Trophoblast cell (in vitro differentiated cells and primary cell): ENCODE measurements at regions not wholly inside any gene's neighbourhood (a gene's known extent, or its start where the extent isn't known, plus 50 kb on each side); places are given as distances from the start of the nearest gene placed in this dataset.

Experiments
- DNase-seq, 2 donors: peaks; one replicate each; pipeline ENCODE4 v3.0.0-alpha.2; 2016
- H2AFZ ChIP-seq: 2 replicates; pipeline ENCODE4 v1.6.1; 2013; ENCODE audit warnings: low read length, moderate library complexity, mild to moderate bottlenecking; ENCODE audit not compliant: insufficient read depth, poor library complexity
- H2AK5ac ChIP-seq: 2 replicates; pipeline ENCODE4 v1.6.1; 2013; ENCODE audit warnings: mild to moderate bottlenecking, low read length
- H2BK120ac ChIP-seq: 2 replicates; pipeline ENCODE4 v1.6.1; 2013; ENCODE audit warnings: low read length, mild to moderate bottlenecking, moderate library complexity; ENCODE audit not compliant: insufficient read depth, poor library complexity
- H2BK12ac ChIP-seq: 2 replicates; pipeline ENCODE4 v1.6.1; 2013; ENCODE audit warnings: mild to moderate bottlenecking, low read length, moderate library complexity
- H2BK5ac ChIP-seq: 2 replicates; pipeline ENCODE4 v1.6.1; 2013; ENCODE audit warnings: low read length, low read depth, moderate library complexity, mild to moderate bottlenecking; ENCODE audit not compliant: poor library complexity
- H3K14ac ChIP-seq: 2 replicates; pipeline ENCODE4 v1.6.1; 2013; ENCODE audit warnings: mild to moderate bottlenecking, low read length
- H3K18ac ChIP-seq: 2 replicates; pipeline ENCODE4 v1.6.1; 2013; ENCODE audit warnings: mild to moderate bottlenecking, low read length
- H3K23ac ChIP-seq: 2 replicates; pipeline ENCODE4 v1.6.1; 2013; ENCODE audit warnings: low read length
- H3K27ac ChIP-seq: 2 replicates; pipeline ENCODE4 v1.5.1; 2013; ENCODE audit warnings: low read depth, mild to moderate bottlenecking, inconsistent platforms, low read length, moderate library complexity
- H3K27me3 ChIP-seq: 2 replicates; pipeline ENCODE4 v1.6.1; 2013; ENCODE audit warnings: inconsistent platforms, mild to moderate bottlenecking, low read length, moderate library complexity; ENCODE audit not compliant: insufficient read depth
- H3K36me3 ChIP-seq, 2 experiments: 1 replicate in 1 of 2; 2 replicates in 1 of 2; pipeline ENCODE4 v1.6.1; 2013; ENCODE audit warnings: low read length in 2 of 2, mild to moderate bottlenecking in 2 of 2, moderate library complexity in 1 of 2; ENCODE audit not compliant: insufficient read depth in 2 of 2, control insufficient read depth in 1 of 2
- H3K4ac ChIP-seq: 2 replicates; pipeline ENCODE4 v1.6.1; 2013; ENCODE audit warnings: low read depth, mild to moderate bottlenecking, low read length, moderate library complexity
- H3K4me1 ChIP-seq, 2 experiments: 1 replicate in 1 of 2; 2 replicates in 1 of 2; pipeline ENCODE4 v1.6.1; 2013; ENCODE audit warnings: low read length in 2 of 2, mild to moderate bottlenecking in 2 of 2, moderate library complexity in 1 of 2; ENCODE audit not compliant: insufficient read depth in 2 of 2, control insufficient read depth in 1 of 2
- H3K4me2 ChIP-seq: 2 replicates; pipeline ENCODE4 v1.6.1; 2013; ENCODE audit warnings: inconsistent platforms, mild to moderate bottlenecking, low read length, moderate library complexity
- H3K4me3 ChIP-seq: 2 replicates; pipeline ENCODE4 v1.5.1; 2013; ENCODE audit warnings: mild to moderate bottlenecking, low read depth, low read length, inconsistent platforms
- H3K79me1 ChIP-seq: one replicate; pipeline ENCODE4 v1.6.1; 2013; ENCODE audit warnings: low read length
- H3K79me2 ChIP-seq: 2 replicates; pipeline ENCODE4 v1.6.1; 2013; ENCODE audit warnings: low read length, mild to moderate bottlenecking; ENCODE audit not compliant: control insufficient read depth, insufficient read depth, poor library complexity
- H3K9ac ChIP-seq: 2 replicates; pipeline ENCODE4 v1.6.1; 2013; ENCODE audit warnings: mild to moderate bottlenecking, low read length
- H3K9me3 ChIP-seq: 2 replicates; pipeline ENCODE4 v1.6.1; 2013; ENCODE audit warnings: low read depth, mild to moderate bottlenecking, control low read depth, inconsistent platforms, low read length; ENCODE audit not compliant: insufficient read depth
- H4K12ac ChIP-seq: 2 replicates; pipeline ENCODE4 v1.6.1; 2013; ENCODE audit warnings: low read depth, mild to moderate bottlenecking, low read length, moderate library complexity
- H4K8ac ChIP-seq: 2 replicates; pipeline ENCODE4 v1.6.1; 2013; ENCODE audit warnings: low read depth, mild to moderate bottlenecking, low read length, moderate library complexity
- H4K91ac ChIP-seq: one replicate; pipeline ENCODE4 v1.6.1; 2013; ENCODE audit warnings: low read depth, mild to moderate bottlenecking, low read length, moderate library complexity
- WGBS: extraction: QIAGEN DNeasy Blood & Tissue Kit; methylation state at CpG from one replicate; pipeline ENCODE4 v1.1.7; 2013; ENCODE audit warnings: missing lambda C conversion rate; ENCODE audit not compliant: insufficient read length, insufficient coverage; ENCODE audit errors: extremely low coverage; 5-methylcytosine and 5-hydroxymethylcytosine counted together

DNA sequence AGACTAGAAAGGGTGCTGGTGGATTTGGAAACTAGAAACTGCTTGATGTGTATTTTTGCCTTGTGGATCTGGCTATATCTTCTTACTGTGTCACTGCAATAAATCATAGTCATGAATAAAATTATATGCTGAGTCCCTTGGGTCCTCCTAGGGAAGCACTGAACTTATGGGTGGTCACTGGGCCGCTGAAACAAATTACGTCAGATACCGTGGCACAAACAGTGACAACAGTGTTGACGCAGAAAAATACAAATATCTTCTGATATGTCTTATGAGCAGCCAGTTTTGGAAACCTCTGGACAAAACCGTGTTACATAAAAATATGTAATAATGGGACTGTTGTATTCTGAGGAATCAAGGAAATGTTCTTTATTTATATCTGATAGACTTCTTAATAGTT lies 260.1 kb upstream of the SORCS1 start:
- Histone ChIP-seq H3K27ac (no peak overlapping the region), H3K9me3 (no peaks in the 10 kb centered on the region), H2AK5ac (no peak overlapping the region), H3K4me2 (no peak overlapping the region), H2BK12ac (no peak overlapping the region), H3K36me3 (no peaks in the 10 kb centered on the region), H3K79me1 (no peaks in the 10 kb centered on the region), H4K91ac (no peak overlapping the region), H3K14ac (no peak overlapping the region), H4K8ac (no peak overlapping the region), H3K23ac (no peak overlapping the region), H3K4me3 (no peak overlapping the region), H2BK120ac (no peak overlapping the region), H3K79me2 (no peaks in the 10 kb centered on the region), H3K4me1 (no peaks in the 10 kb centered on the region), H3K9ac (no peak overlapping the region), H4K12ac (no peak overlapping the region), H3K18ac (no peak overlapping the region), H3K27me3 (no peaks in the 10 kb centered on the region), H2BK5ac (no peak overlapping the region), H2AFZ (no peak overlapping the region), H3K4ac (no peak overlapping the region)
- no CpG with 5 or more reads among the region's 5 CpGs for WGBS
- DNase-seq = no peak

GRCh38 chr10:107423903-107424302 lies 259.4 kb upstream of the SORCS1 start:
- no peak overlapping the region for H2AFZ ChIP-seq
- no CpG with 5 or more reads among the region's 3 CpGs for WGBS
- H3K4me3 ChIP-seq = no peak overlapping the region
- H4K91ac ChIP-seq = no peak overlapping the region
- H3K18ac ChIP-seq = no peak overlapping the region
- H3K27me3 ChIP-seq = no peaks in the 10 kb centered on the region
- no peak overlapping the region for H4K8ac ChIP-seq
- H3K4ac ChIP-seq = no peak overlapping the region
- H3K27ac ChIP-seq = no peak overlapping the region
- no peak overlapping the region for H2AK5ac ChIP-seq
- H3K23ac ChIP-seq = no peak overlapping the region
- no peaks in the 10 kb centered on the region for H3K9me3 ChIP-seq
- DNase-seq = no peak
- H4K12ac ChIP-seq = no peak overlapping the region
- no peaks in the 10 kb centered on the region for H3K79me1 ChIP-seq
- H2BK5ac ChIP-seq = no peak overlapping the region
- no peak overlapping the region for H3K14ac ChIP-seq
- no peak overlapping the region for H2BK12ac ChIP-seq
- H2BK120ac ChIP-seq = no peak overlapping the region
- H3K9ac ChIP-seq = no peak overlapping the region
- H3K36me3 ChIP-seq = no peaks in the 10 kb centered on the region
- H3K4me1 ChIP-seq = no peaks in the 10 kb centered on the region
- H3K79me2 ChIP-seq = no peaks in the 10 kb centered on the region
- no peak overlapping the region for H3K4me2 ChIP-seq

DNA sequence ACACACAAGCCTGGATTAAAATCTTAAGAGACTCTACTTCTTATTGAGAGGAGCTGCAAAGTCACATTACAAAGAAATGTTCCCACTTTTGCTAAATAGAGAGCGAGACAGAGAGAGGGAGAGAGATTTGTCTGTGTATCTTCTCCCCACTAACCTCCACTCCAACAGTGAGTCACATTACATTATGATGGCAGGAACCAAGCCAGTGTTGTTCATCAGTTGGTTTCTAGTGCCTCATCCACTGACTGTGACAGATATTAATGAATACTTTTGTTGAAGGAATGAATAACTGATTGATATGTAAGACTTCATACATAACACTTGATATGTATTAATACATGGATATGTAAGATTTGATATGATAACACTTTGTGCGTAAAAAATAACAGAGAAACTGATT lies 258.2 kb upstream of the SORCS1 start:
- Histone ChIP-seq H3K79me2 (no peaks in the 10 kb centered on the region), H3K23ac (no peak overlapping the region), H3K27ac (no peak overlapping the region), H3K4me3 (no peak overlapping the region), H2BK12ac (no peak overlapping the region), H3K9ac (no peak overlapping the region), H2BK5ac (no peak overlapping the region), H3K9me3 (no peaks in the 10 kb centered on the region), H3K79me1 (no peaks in the 10 kb centered on the region), H4K12ac (no peak overlapping the region), H3K27me3 (no peaks in the 10 kb centered on the region), H2BK120ac (no peak overlapping the region), H4K91ac (no peak overlapping the region), H3K4me2 (no peak overlapping the region), H3K36me3 (no peaks in the 10 kb centered on the region), H4K8ac (no peak overlapping the region), H3K4ac (no peak overlapping the region), H3K18ac (no peak overlapping the region), H3K14ac (no peak overlapping the region), H2AFZ (no peak overlapping the region), H2AK5ac (no peak overlapping the region), H3K4me1 (no peaks in the 10 kb centered on the region)
- no peak for DNase-seq
- no CpG with 5 or more reads among the region's 2 CpGs for WGBS

GRCh38 chr10:107420196-107420595 lies 255.7 kb upstream of the SORCS1 start:
- no peak overlapping the region for H2BK5ac ChIP-seq
- WGBS = no CpG with 5 or more reads among the region's 3 CpGs
- no peak overlapping the region for H3K4me2 ChIP-seq
- H2AFZ ChIP-seq = no peak overlapping the region
- no peak overlapping the region for H3K27ac ChIP-seq
- H3K36me3 ChIP-seq = no peaks in the 10 kb centered on the region
- H3K79me2 ChIP-seq = no peaks in the 10 kb centered on the region
- no peaks in the 10 kb centered on the region for H3K9me3 ChIP-seq
- H3K9ac ChIP-seq = no peak overlapping the region
- H3K23ac ChIP-seq = no peak overlapping the region
- H3K4me3 ChIP-seq = no peak overlapping the region
- H2BK12ac ChIP-seq = no peak overlapping the region
- no peak overlapping the region for H3K18ac ChIP-seq
- no peak overlapping the region for H3K14ac ChIP-seq
- H4K8ac ChIP-seq = no peak overlapping the region
- H3K4me1 ChIP-seq = no peaks in the 10 kb centered on the region
- no peak for DNase-seq
- no peaks in the 10 kb centered on the region for H3K79me1 ChIP-seq
- no peak overlapping the region for H4K91ac ChIP-seq
- no peaks in the 10 kb centered on the region for H3K27me3 ChIP-seq
- H4K12ac ChIP-seq = no peak overlapping the region
- no peak overlapping the region for H2BK120ac ChIP-seq
- H2AK5ac ChIP-seq = no peak overlapping the region
- no peak overlapping the region for H3K4ac ChIP-seq
